SK-N-SH treated with all-trans-retinoic acid at 6 μM for 48 hours (cell line): ENCODE measurements at regions not wholly inside any gene's neighbourhood (a gene's known extent, or its start where the extent isn't known, plus 50 kb on each side); places are given as distances from the start of the nearest gene placed in this dataset.

Experiments used
- ARNTL ChIP-seq: fragments of 450-650 bp; formaldehyde crosslinking; IDR thresholded peaks from 2 replicates; pipeline ENCODE4 v1.5.0; 2020; ENCODE audit warnings: low read depth, mild to moderate bottlenecking, moderate library complexity, borderline replicate concordance
- CSRNP3 ChIP-seq: fragments of 250-450 bp; sonication (Bioruptor Pico); IDR thresholded peaks from 2 replicates; pipeline ENCODE4 v1.5.1; 2021; ENCODE audit warnings: mild to moderate bottlenecking, moderate library complexity
- ZFP3 ChIP-seq: fragments of 250-450 bp; sonication (Bioruptor Pico); IDR thresholded peaks from 2 replicates; pipeline ENCODE4 v1.5.0; 2020; ENCODE audit warnings: mild to moderate bottlenecking, moderate library complexity

DNA sequence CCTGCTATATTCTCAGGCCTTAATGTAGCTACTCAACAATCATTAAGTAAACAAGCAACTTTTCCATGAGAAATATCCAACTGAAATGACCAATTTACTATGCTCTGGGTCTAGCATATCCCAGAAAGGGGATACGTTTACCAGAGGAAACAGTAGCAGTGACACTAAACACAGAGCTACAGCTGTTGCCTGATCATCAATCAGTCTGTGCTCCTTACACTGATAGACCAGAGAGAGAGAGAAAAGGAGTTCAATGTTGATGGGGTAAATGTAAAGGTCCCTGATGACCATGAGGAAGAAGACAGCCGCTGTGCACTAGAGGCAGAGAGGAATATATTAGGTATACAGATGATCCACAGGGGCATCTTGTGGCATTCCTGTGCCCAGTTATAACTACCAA, 397.2 kb upstream of the USP15 start:
- TF ChIP-seq CSRNP3 (no peak), ARNTL (CRISPR knock-in tag) (no peak), ZFP3 (CRISPR knock-in tag) (no peak)
